Neural cell (in vitro differentiated cells): ENCODE measurements at regions not wholly inside any gene's neighbourhood (a gene's known extent, or its start where the extent isn't known, plus 50 kb on each side); places are given as distances from the start of the nearest gene placed in this dataset.

ENCODE experiments used
- H2AFZ ChIP-seq: fragments of 200-600, 300-800 bp; sonication (generic), shearing (Covaris generic); 2 replicates; pipeline ENCODE4 v1.6.0; 2014; ENCODE audit warnings: low read depth, mild to moderate bottlenecking, antibody characterized with exemption, low read length, moderate library complexity
- H3F3A ChIP-seq: fragments of 200-600 bp; shearing (Covaris generic); 2 replicates; pipeline ENCODE4 v1.6.1; 2016; ENCODE audit warnings: mild to moderate bottlenecking, moderate library complexity, mixed read lengths, antibody characterized with exemption, low read length; ENCODE audit not compliant: insufficient read depth, poor library complexity, severe bottlenecking
- H3K27ac ChIP-seq: fragments of 200-600, 300-800 bp; sonication (generic), shearing (Covaris generic); 2 replicates; pipeline ENCODE4 v1.5.1; 2014; ENCODE audit warnings: mild to moderate bottlenecking, low read length, moderate library complexity
- H3K27me3 ChIP-seq: fragments of 300-800, 200-600 bp; sonication (generic), shearing (Covaris generic); 2 replicates; pipeline ENCODE4 v1.6.0; 2014; ENCODE audit warnings: mild to moderate bottlenecking, low read depth, low read length, moderate library complexity; ENCODE audit not compliant: insufficient read depth
- H3K36me3 ChIP-seq: fragments of 300-800, 200-600 bp; sonication (generic), shearing (Covaris generic); 2 replicates; pipeline ENCODE4 v1.5.1; 2014; ENCODE audit warnings: mild to moderate bottlenecking, antibody characterized with exemption, low read length, moderate library complexity; ENCODE audit not compliant: insufficient read depth
- H3K4me2 ChIP-seq: fragments of 300-800, 200-600 bp; sonication (generic), shearing (Covaris generic); 2 replicates; pipeline ENCODE4 v1.6.0; 2014; ENCODE audit warnings: mild to moderate bottlenecking, low read length
- H3K4me3 ChIP-seq: fragments of 300-800, 200-600 bp; sonication (generic), shearing (Covaris generic); 2 replicates; pipeline ENCODE4 v1.5.1; 2014; ENCODE audit warnings: mild to moderate bottlenecking, low read length, moderate library complexity
- H3K79me2 ChIP-seq: fragments of 200-600 bp; shearing (Covaris generic); replicated peaks from 2 replicates; pipeline ENCODE4 v1.6.0; 2014; ENCODE audit warnings: mild to moderate bottlenecking, low read length, moderate library complexity; ENCODE audit not compliant: insufficient read depth
- H3K9ac ChIP-seq: fragments of 300-800, 200-600 bp; sonication (generic), shearing (Covaris generic); 2 replicates; pipeline ENCODE4 v1.6.1; 2016; ENCODE audit warnings: mild to moderate bottlenecking, low read length, mixed read lengths
- H3K9me2 ChIP-seq: fragments of 200-600 bp; shearing (Covaris generic); 2 replicates; pipeline ENCODE4 v1.6.1; 2016; ENCODE audit warnings: mild to moderate bottlenecking, low read length, mixed read lengths; ENCODE audit not compliant: insufficient read depth
- H3K9me3 ChIP-seq: fragments of 200-600, 300-800 bp; sonication (generic), shearing (Covaris generic); 2 replicates; pipeline ENCODE4 v1.6.1; 2016; ENCODE audit warnings: mild to moderate bottlenecking, mixed run types, low read length, moderate library complexity, mixed read lengths
- H4K20me1 ChIP-seq: fragments of 200-600 bp; shearing (Covaris generic); 2 replicates; pipeline ENCODE4 v1.6.1; 2016; ENCODE audit warnings: mild to moderate bottlenecking, mixed run types; ENCODE audit not compliant: insufficient read depth
- CTCF ChIP-seq: fragments of 450-650 bp; IDR thresholded peaks from 2 replicates; pipeline ENCODE4 v1.5.1; 2014; ENCODE audit warnings: antibody characterized with exemption, mild to moderate bottlenecking, moderate library complexity; ENCODE audit not compliant: poor library complexity, severe bottlenecking
- EP300 ChIP-seq: fragments of 450-650 bp; conservative IDR thresholded peaks from 2 replicates; pipeline ENCODE4 v1.6.1; 2014; ENCODE audit warnings: antibody characterized with exemption, mild to moderate bottlenecking, moderate library complexity; ENCODE audit not compliant: poor library complexity, severe bottlenecking
- EZH2 ChIP-seq: fragments of 200-600, 300-800 bp; shearing (Covaris generic), sonication (generic); IDR thresholded peaks from 2 replicates; pipeline ENCODE4 v1.6.1; 2014; ENCODE audit warnings: antibody characterized with exemption, low read length, borderline replicate concordance, mild to moderate bottlenecking; ENCODE audit not compliant: insufficient read depth, poor library complexity, severe bottlenecking
- MXI1 ChIP-seq: fragments of 450-650 bp; conservative IDR thresholded peaks from 2 replicates; pipeline ENCODE4 v1.6.1; 2014; ENCODE audit warnings: antibody characterized with exemption, mild to moderate bottlenecking; ENCODE audit not compliant: poor library complexity, severe bottlenecking
- POLR2AphosphoS5 ChIP-seq: IDR thresholded peaks from 2 replicates; pipeline ENCODE4 v1.6.1; 2012
- RAD21 ChIP-seq: fragments of 450-650 bp; conservative IDR thresholded peaks from 2 replicates; pipeline ENCODE4 v1.6.1; 2014; ENCODE audit warnings: antibody characterized with exemption, mild to moderate bottlenecking, moderate library complexity
- REST ChIP-seq: IDR thresholded peaks from 2 replicates; pipeline ENCODE4 v1.6.1; 2012; ENCODE audit warnings: borderline replicate concordance
- SMC3 ChIP-seq: fragments of 450-650 bp; conservative IDR thresholded peaks from 2 replicates; pipeline ENCODE4 v1.6.1; 2014; ENCODE audit warnings: antibody characterized with exemption, mild to moderate bottlenecking, moderate library complexity; ENCODE audit not compliant: poor library complexity
- TAF1 ChIP-seq: IDR thresholded peaks from 2 replicates; pipeline ENCODE4 v1.6.1; 2012; ENCODE audit warnings: low read depth

- Histone ChIP-seq H3K4me2 (no peak overlapping the region), H2AFZ (no peak overlapping the region), H3K4me3 (no peak overlapping the region), H3K27me3 (no peaks in the 10 kb centered on the region), H3K9me2 (no peaks in the 10 kb centered on the region), H4K20me1 (no peaks in the 10 kb centered on the region), H3F3A (no peaks in the 10 kb centered on the region), H3K36me3 (no peaks in the 10 kb centered on the region), H3K27ac (no peak overlapping the region), H3K9me3 (no peaks in the 10 kb centered on the region), H3K79me2 (no peaks in the 10 kb centered on the region), H3K9ac (no peak overlapping the region)
- no peak for TF ChIP-seq EZH2
- no peak for TF ChIP-seq POLR2AphosphoS5
- no peak for TF ChIP-seq CTCF
- no peak for TF ChIP-seq RAD21
- no peak for TF ChIP-seq MXI1
- no peak for TF ChIP-seq SMC3
- no peak for TF ChIP-seq REST
- TF ChIP-seq EP300 = no peak
- no peak for TF ChIP-seq TAF1
These were observed 132.2 kb upstream of the TNRC6C start for GRCh38 chr17:77826132-77826873.

- Histone ChIP-seq H3K9ac (no peak overlapping the region), H3F3A (no peaks in the 10 kb centered on the region), H3K27me3 (no peaks in the 10 kb centered on the region), H2AFZ (no peak overlapping the region), H3K9me2 (no peaks in the 10 kb centered on the region), H3K4me2 (no peak overlapping the region), H3K36me3 (no peaks in the 10 kb centered on the region), H3K27ac (no peak overlapping the region), H3K4me3 (no peak overlapping the region), H4K20me1 (no peaks in the 10 kb centered on the region), H3K79me2 (no peaks in the 10 kb centered on the region), H3K9me3 (no peaks in the 10 kb centered on the region)
- no peak for TF ChIP-seq EP300
- TF ChIP-seq SMC3 = no peak
- TF ChIP-seq CTCF = no peak
- no peak for TF ChIP-seq MXI1
- TF ChIP-seq TAF1 = no peak
- TF ChIP-seq REST = no peak
- TF ChIP-seq RAD21 = no peak
These were observed 131.5 kb upstream of the TNRC6C start for GRCh38 chr17:77827039-77827438.
